ENCODE measurements at regions not wholly inside any gene's neighbourhood (a gene's known extent, or its start where the extent isn't known, plus 50 kb on each side); places are given as distances from the start of the nearest gene placed in this dataset.

- Mint-ChIP-seq H3K4me1 (ENCODE audit: low read depth, unreplicated experiment) (peaks cover 9% of the 10 kb centered on the region), H3K9me3 (ENCODE audit: unreplicated experiment) (peaks cover 17% of the 10 kb centered on the region), H3K27ac (ENCODE audit: unreplicated experiment) (no peak overlapping the region), H3K27me3 (ENCODE audit: low read depth, unreplicated experiment) (no peaks in the 10 kb centered on the region), H3K36me3 (ENCODE audit: low read depth, unreplicated experiment) (no peaks in the 10 kb centered on the region), H3K4me3 (ENCODE audit: unreplicated experiment) (no peak overlapping the region)
- Histone ChIP-seq H4K20me1 (ENCODE audit: insufficient read depth, low read length) (no peaks in the 10 kb centered on the region), H3K9ac (ENCODE audit: low read length) (no peak overlapping the region), H3K4me3 (ENCODE audit: insufficient read depth, low read depth, low read length) (no peak overlapping the region), H3K79me2 (ENCODE audit: insufficient read depth, low read length) (no peaks in the 10 kb centered on the region), H3K27me3 (ENCODE audit: insufficient read depth, low read length) (no peaks in the 10 kb centered on the region), H3K4me1 (ENCODE audit: insufficient read depth, low read length) (no peaks in the 10 kb centered on the region), H3K27ac (ENCODE audit: low read depth, low read length) (no peak overlapping the region), H3K9me3 (ENCODE audit: insufficient read depth, low read depth, low read length) (no peaks in the 10 kb centered on the region), H3K4me2 (ENCODE audit: low read length) (no peak overlapping the region), H3K36me3 (ENCODE audit: insufficient read depth, low read length) (no peaks in the 10 kb centered on the region), H2AFZ (ENCODE audit: low read depth, low read length) (no peak overlapping the region)
- DNase-seq (ENCODE audit: low read depth) (no peak), FAIRE-seq (peak; percentile 49)
- no peak for TF ChIP-seq EZH2 (IDR thresholded peaks at IDR 0.05; ENCODE audit: insufficient read depth, low read length)
- no peak for TF ChIP-seq CTCF (IDR thresholded peaks at IDR 0.05; ENCODE audit: insufficient read depth, low read depth, low read length)
These were observed 158.3 kb downstream of the SPCS3 start for GRCh38 chr4:176478076-176478475.

DNA sequence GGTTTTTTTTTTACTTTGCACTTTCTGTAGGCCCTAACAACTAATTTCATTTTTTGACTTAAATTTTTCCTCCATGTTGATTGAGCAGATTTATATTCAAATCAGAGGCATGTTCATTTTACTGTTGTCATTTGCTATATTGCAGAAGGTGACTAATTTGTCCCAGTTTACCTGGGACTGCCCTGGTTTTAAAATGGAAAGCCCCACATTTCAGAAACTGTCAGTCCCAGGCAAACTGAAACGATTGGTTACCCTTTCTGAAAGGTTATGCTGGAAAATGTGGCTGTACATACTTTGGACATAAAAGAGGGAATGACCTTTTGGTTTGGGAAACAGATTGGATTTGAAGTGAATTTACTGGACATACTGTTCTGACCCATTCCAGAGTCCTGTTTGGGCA lies 160.0 kb downstream of the SPCS3 start:
- H3K27me3 ChIP-seq (ENCODE audit: insufficient read depth, low read length): no peaks in the 10 kb centered on the region
- H3K27me3 Mint-ChIP-seq (ENCODE audit: low read depth, unreplicated experiment): no peaks in the 10 kb centered on the region
- no peak for TF ChIP-seq EZH2 (IDR thresholded peaks at IDR 0.05; ENCODE audit: insufficient read depth, low read length)
- TF ChIP-seq CTCF (IDR thresholded peaks at IDR 0.05; ENCODE audit: insufficient read depth, low read depth, low read length): no peak
- H3K27ac ChIP-seq (ENCODE audit: low read depth, low read length): no peak overlapping the region
- no peak overlapping the region for H3K27ac Mint-ChIP-seq (ENCODE audit: unreplicated experiment)
- H3K36me3 ChIP-seq (ENCODE audit: insufficient read depth, low read length): no peaks in the 10 kb centered on the region
- DNase-seq (ENCODE audit: low read depth) (no peak), FAIRE-seq (no peak)
- H3K36me3 Mint-ChIP-seq (ENCODE audit: low read depth, unreplicated experiment): no peaks in the 10 kb centered on the region
- H2AFZ ChIP-seq (ENCODE audit: low read depth, low read length): no peak overlapping the region
- no peak overlapping the region for H3K4me3 ChIP-seq (ENCODE audit: insufficient read depth, low read depth, low read length)
- no peak overlapping the region for H3K9ac ChIP-seq (ENCODE audit: low read length)
- H3K9me3 Mint-ChIP-seq (ENCODE audit: unreplicated experiment): peaks cover 17% of the 10 kb centered on the region
- no peaks in the 10 kb centered on the region for H4K20me1 ChIP-seq (ENCODE audit: insufficient read depth, low read length)
- peaks cover 9% of the 10 kb centered on the region for H3K4me1 Mint-ChIP-seq (ENCODE audit: low read depth, unreplicated experiment)
- H3K4me1 ChIP-seq (ENCODE audit: insufficient read depth, low read length): no peaks in the 10 kb centered on the region
- H3K4me3 Mint-ChIP-seq (ENCODE audit: unreplicated experiment): no peak overlapping the region
- no peaks in the 10 kb centered on the region for H3K9me3 ChIP-seq (ENCODE audit: insufficient read depth, low read depth, low read length)
- H3K79me2 ChIP-seq (ENCODE audit: insufficient read depth, low read length): no peaks in the 10 kb centered on the region
- no peak overlapping the region for H3K4me2 ChIP-seq (ENCODE audit: low read length)

- FAIRE-seq: no peak
These were observed 163.2 kb downstream of the SPCS3 start for GRCh38 chr4:176482972-176483371.

More at GRCh38 chr4:176482972-176483371, 163.2 kb downstream of the SPCS3 start:
- Histone ChIP-seq H2AFZ (ENCODE audit: low read depth, low read length) (no peak overlapping the region), H4K20me1 (ENCODE audit: insufficient read depth, low read length) (no peaks in the 10 kb centered on the region), H3K79me2 (ENCODE audit: insufficient read depth, low read length) (no peaks in the 10 kb centered on the region), H3K9me3 (ENCODE audit: insufficient read depth, low read depth, low read length) (no peaks in the 10 kb centered on the region), H3K4me3 (ENCODE audit: insufficient read depth, low read depth, low read length) (no peak overlapping the region), H3K36me3 (ENCODE audit: insufficient read depth, low read length) (no peaks in the 10 kb centered on the region), H3K4me1 (ENCODE audit: insufficient read depth, low read length) (no peaks in the 10 kb centered on the region), H3K27ac (ENCODE audit: low read depth, low read length) (no peak overlapping the region), H3K4me2 (ENCODE audit: low read length) (no peak overlapping the region), H3K9ac (ENCODE audit: low read length) (no peak overlapping the region), H3K27me3 (ENCODE audit: insufficient read depth, low read length) (no peaks in the 10 kb centered on the region)
- Mint-ChIP-seq H3K36me3 (ENCODE audit: low read depth, unreplicated experiment) (no peaks in the 10 kb centered on the region), H3K9me3 (ENCODE audit: unreplicated experiment) (no peaks in the 10 kb centered on the region), H3K27ac (ENCODE audit: unreplicated experiment) (no peak overlapping the region), H3K4me1 (ENCODE audit: low read depth, unreplicated experiment) (no peaks in the 10 kb centered on the region), H3K4me3 (ENCODE audit: unreplicated experiment) (no peak overlapping the region), H3K27me3 (ENCODE audit: low read depth, unreplicated experiment) (no peaks in the 10 kb centered on the region)
- TF ChIP-seq EZH2 (IDR thresholded peaks at IDR 0.05; ENCODE audit: insufficient read depth, low read length) (no peak), CTCF (IDR thresholded peaks at IDR 0.05; ENCODE audit: insufficient read depth, low read depth, low read length) (no peak)
- DNase-seq (ENCODE audit: low read depth): no peak

All from astrocyte (in vitro differentiated cells and primary cell).